ENCODE measurements at regions not wholly inside any gene's neighbourhood (a gene's known extent, or its start where the extent isn't known, plus 50 kb on each side); places are given as distances from the start of the nearest gene placed in this dataset.

GRCh38 chr20:60976139-60976538, 275.9 kb upstream of the CDH4 start:
- Mint-ChIP-seq H3K4me3 (no peak overlapping the region), H3K27ac (no peak overlapping the region), H3K9me3 (peaks cover 15% of the 10 kb centered on the region), H3K4me1 (ENCODE audit: low read depth) (no peaks in the 10 kb centered on the region), H3K27me3 (peaks cover 6% of the 10 kb centered on the region), H3K36me3 (ENCODE audit: low read depth) (no peaks in the 10 kb centered on the region)
- no peak for DNase-seq
- H3K27ac ChIP-seq (ENCODE audit: low read depth in 1 of 2, low read length in 2 of 2): no peak overlapping the region
- H3K36me3 ChIP-seq (ENCODE audit: insufficient read depth, low read length): no peaks in the 10 kb centered on the region
- H3K4me3 ChIP-seq (ENCODE audit: low read length): no peak overlapping the region
- no peaks in the 10 kb centered on the region for H3K4me1 ChIP-seq (ENCODE audit: insufficient read depth, low read length)
- intact Hi-C loops (cut with DNase I, micrococcal nuclease): no loop called here
- CTCF ChIA-PET: interaction anchor here (1.1 kb wide), 1 partner anchor 12 kb away, joined by 3 read pairs; no protein-coding TSS in a partner anchor
- H3K27me3 ChIP-seq (ENCODE audit: control insufficient read depth in 1 of 2, insufficient read depth in 2 of 2, low read length in 2 of 2): no peaks in the 10 kb centered on the region
- peaks cover 0 to 15% of the 10 kb centered on the region in 2 experiments for H3K9me3 ChIP-seq (ENCODE audit: control insufficient read depth in 1 of 2, insufficient read depth in 1 of 2, low read length in 2 of 2)
- TF ChIP-seq, protein P1, sequence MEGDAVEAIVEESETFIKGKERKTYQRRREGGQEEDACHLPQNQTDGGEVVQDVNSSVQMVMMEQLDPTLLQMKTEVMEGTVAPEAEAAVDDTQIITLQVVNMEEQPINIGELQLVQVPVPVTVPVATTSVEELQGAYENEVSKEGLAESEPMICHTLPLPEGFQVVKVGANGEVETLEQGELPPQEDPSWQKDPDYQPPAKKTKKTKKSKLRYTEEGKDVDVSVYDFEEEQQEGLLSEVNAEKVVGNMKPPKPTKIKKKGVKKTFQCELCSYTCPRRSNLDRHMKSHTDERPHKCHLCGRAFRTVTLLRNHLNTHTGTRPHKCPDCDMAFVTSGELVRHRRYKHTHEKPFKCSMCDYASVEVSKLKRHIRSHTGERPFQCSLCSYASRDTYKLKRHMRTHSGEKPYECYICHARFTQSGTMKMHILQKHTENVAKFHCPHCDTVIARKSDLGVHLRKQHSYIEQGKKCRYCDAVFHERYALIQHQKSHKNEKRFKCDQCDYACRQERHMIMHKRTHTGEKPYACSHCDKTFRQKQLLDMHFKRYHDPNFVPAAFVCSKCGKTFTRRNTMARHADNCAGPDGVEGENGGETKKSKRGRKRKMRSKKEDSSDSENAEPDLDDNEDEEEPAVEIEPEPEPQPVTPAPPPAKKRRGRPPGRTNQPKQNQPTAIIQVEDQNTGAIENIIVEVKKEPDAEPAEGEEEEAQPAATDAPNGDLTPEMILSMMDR (IDR thresholded peaks at IDR 0.05): no peak
- no peak for ATAC-seq (ENCODE audit: poor library complexity)
- POLR2A ChIA-PET: no interaction called here

- no peak for ATAC-seq (ENCODE audit: poor library complexity)
- peaks cover 6% of the 10 kb centered on the region for H3K27me3 Mint-ChIP-seq
- intact Hi-C loops (cut with DNase I, micrococcal nuclease): no loop called here
Measured at GRCh38 chr20:60976913-60977312, 275.1 kb upstream of the CDH4 start.

DNA sequence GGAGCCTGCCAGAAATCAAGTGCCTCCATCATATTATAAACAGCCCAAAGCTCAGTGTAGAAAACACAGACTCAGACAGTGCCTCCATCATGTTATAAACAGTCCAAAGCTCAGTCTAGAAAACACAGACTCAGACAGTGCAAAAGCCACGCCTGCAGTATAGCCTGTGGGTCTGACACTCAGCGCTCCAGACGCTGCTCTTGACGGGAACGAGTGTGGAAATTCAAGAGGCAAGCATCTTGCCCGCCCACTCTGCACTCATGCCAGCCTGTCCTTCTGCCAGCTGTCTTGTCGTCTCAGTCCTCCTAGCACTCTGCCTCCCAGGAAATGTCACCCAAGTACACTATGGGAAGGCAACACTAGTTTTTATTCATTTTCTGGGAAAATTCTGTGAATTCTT, 274.2 kb upstream of the CDH4 start:
- no peaks in the 10 kb centered on the region for H3K27me3 ChIP-seq (ENCODE audit: control insufficient read depth in 1 of 2, insufficient read depth in 2 of 2, low read length in 2 of 2)
- ATAC-seq (ENCODE audit: poor library complexity) (no peak), DNase-seq (no peak)
- H3K27ac Mint-ChIP-seq: no peak overlapping the region
- intact Hi-C loops (cut with DNase I, micrococcal nuclease): no loop called here
- H3K36me3 ChIP-seq (ENCODE audit: insufficient read depth, low read length): no peaks in the 10 kb centered on the region
- CTCF ChIA-PET: no interaction called here
- H3K4me1 ChIP-seq (ENCODE audit: insufficient read depth, low read length): no peaks in the 10 kb centered on the region
- peaks cover 0 to 14% of the 10 kb centered on the region in 2 experiments for H3K9me3 ChIP-seq (ENCODE audit: control insufficient read depth in 1 of 2, insufficient read depth in 1 of 2, low read length in 2 of 2)
- no peak overlapping the region for H3K4me3 ChIP-seq (ENCODE audit: low read length)
- H3K27me3 Mint-ChIP-seq: peaks cover 6% of the 10 kb centered on the region
- peaks cover 12% of the 10 kb centered on the region for H3K9me3 Mint-ChIP-seq
- POLR2A ChIA-PET: no interaction called here
- TF ChIP-seq, protein P1 (IDR thresholded peaks at IDR 0.05): no peak
- no peak overlapping the region for H3K4me3 Mint-ChIP-seq
- no peak overlapping the region for H3K27ac ChIP-seq (ENCODE audit: low read depth in 1 of 2, low read length in 2 of 2)
- no peaks in the 10 kb centered on the region for H3K4me1 Mint-ChIP-seq (ENCODE audit: low read depth)
- H3K36me3 Mint-ChIP-seq (ENCODE audit: low read depth): no peaks in the 10 kb centered on the region

More at GRCh38 chr20:60976913-60977312, 275.1 kb upstream of the CDH4 start:
- TF ChIP-seq, protein P1 (IDR thresholded peaks at IDR 0.05): no peak
- Histone ChIP-seq H3K4me3 (ENCODE audit: low read length) (no peak overlapping the region), H3K36me3 (ENCODE audit: insufficient read depth, low read length) (no peaks in the 10 kb centered on the region), H3K4me1 (ENCODE audit: insufficient read depth, low read length) (no peaks in the 10 kb centered on the region), H3K9me3 (ENCODE audit: control insufficient read depth in 1 of 2, insufficient read depth in 1 of 2, low read length in 2 of 2) (peaks cover 0 to 15% of the 10 kb centered on the region in 2 experiments), H3K27me3 (ENCODE audit: control insufficient read depth in 1 of 2, insufficient read depth in 2 of 2, low read length in 2 of 2) (no peaks in the 10 kb centered on the region), H3K27ac (ENCODE audit: low read depth in 1 of 2, low read length in 2 of 2) (no peak overlapping the region)
- DNase-seq: no peak
- Mint-ChIP-seq H3K36me3 (ENCODE audit: low read depth) (no peaks in the 10 kb centered on the region), H3K4me1 (ENCODE audit: low read depth) (no peaks in the 10 kb centered on the region), H3K27ac (no peak overlapping the region), H3K9me3 (peaks cover 12% of the 10 kb centered on the region), H3K4me3 (no peak overlapping the region)
- POLR2A ChIA-PET: no interaction called here
- CTCF ChIA-PET: no interaction called here

Measured in CD4-positive, alpha-beta T cell (primary cell).